ENCODE measurements at regions not wholly inside any gene's neighbourhood (a gene's known extent, or its start where the extent isn't known, plus 50 kb on each side); places are given as distances from the start of the nearest gene placed in this dataset.

GRCh38 chr6:144721232-144721631 is 436.1 kb downstream of the UTRN start:
- TF ChIP-seq CTCF (IDR thresholded peaks at IDR 0.05) (no peak), POLR2A (IDR thresholded peaks at IDR 0.05) (no peak)

Data from Peyer's patch (tissue), 4 donors.